Activated CD8-positive, alpha-beta T cell treated with anti-CD3 and anti-CD28 coated beads for 36 hours (primary cell): ENCODE measurements at regions not wholly inside any gene's neighbourhood (a gene's known extent, or its start where the extent isn't known, plus 50 kb on each side); places are given as distances from the start of the nearest gene placed in this dataset.

ENCODE experiments used
- ATAC-seq: fragments of 200-7000 bp; cut with Tn5 transposase; one replicate; pipeline ENCODE4 v1.10.0; 2021; ENCODE audit warnings: mild to moderate bottlenecking, moderate library complexity
- CTCF ChIA-PET: fragments of 350-600 bp; sonication (Branson Sonifier 250); formaldehyde crosslinking; loops from one replicate; lab custom pipeline; 2021; ENCODE audit warnings: antibody characterized with exemption; lab: Charles Lee
- POLR2A ChIA-PET: fragments of 350-600 bp; sonication (Branson Sonifier 250); formaldehyde crosslinking; loops from one replicate; lab custom pipeline; 2021; ENCODE audit warnings: antibody characterized with exemption; lab: Charles Lee
- DNase-seq: peaks from one replicate; pipeline ENCODE4 v3.0.0-alpha.2; 2020
- H3K27ac Mint-ChIP-seq: one replicate; pipeline ENCODE4 v1.8.0; 2021; ENCODE audit warnings: mild to moderate bottlenecking, mixed read lengths
- H3K27me3 Mint-ChIP-seq: one replicate; pipeline ENCODE4 v1.8.0; 2021; ENCODE audit warnings: mixed read lengths
- H3K36me3 Mint-ChIP-seq: one replicate; pipeline ENCODE4 v1.8.0; 2021; ENCODE audit warnings: low read depth, mixed read lengths
- H3K4me1 Mint-ChIP-seq: one replicate; pipeline ENCODE4 v1.8.0; 2021; ENCODE audit warnings: low read depth, mixed read lengths
- H3K4me3 Mint-ChIP-seq: one replicate; pipeline ENCODE4 v1.8.0; 2021; ENCODE audit warnings: mild to moderate bottlenecking, moderate library complexity, mixed read lengths
- H3K9me3 Mint-ChIP-seq: one replicate; pipeline ENCODE4 v1.8.0; 2021; ENCODE audit warnings: mixed read lengths
- CTCF ChIP-seq: fragments of 200-600 bp; IDR thresholded peaks from one replicate; pipeline ENCODE4 v1.8.0; 2022; ENCODE audit warnings: antibody characterized with exemption, mild to moderate bottlenecking
- intact Hi-C: fragments of 100-400 bp; cut with micrococcal nuclease; formaldehyde crosslinking; loops from one replicate; pipeline ENCODE4 v1.10.0; 2022

- H3K27me3 Mint-ChIP-seq: no peaks in the 10 kb centered on the region
- CTCF ChIA-PET: no interaction called here
- peaks cover 5% of the 10 kb centered on the region for H3K9me3 Mint-ChIP-seq
Observed at GRCh38 chr9:2557693-2558092, 63.9 kb upstream of the VLDLR start.

GRCh38 chr9:2559192-2560152 is 62.1 kb upstream of the VLDLR start:
- TF ChIP-seq CTCF: no peak
- Mint-ChIP-seq H3K27ac (no peak overlapping the region), H3K9me3 (peaks cover 5% of the 10 kb centered on the region), H3K27me3 (no peaks in the 10 kb centered on the region), H3K36me3 (no peaks in the 10 kb centered on the region), H3K4me1 (no peaks in the 10 kb centered on the region), H3K4me3 (no peak overlapping the region)
- CTCF ChIA-PET: no interaction called here
- ATAC-seq (no peak), DNase-seq (no peak)
- intact Hi-C loops: no loop called here
- POLR2A ChIA-PET: no interaction called here

More at GRCh38 chr9:2557693-2558092, 63.9 kb upstream of the VLDLR start:
- intact Hi-C loops: no loop called here
- Mint-ChIP-seq H3K4me3 (no peak overlapping the region), H3K4me1 (no peaks in the 10 kb centered on the region), H3K36me3 (no peaks in the 10 kb centered on the region), H3K27ac (no peak overlapping the region)
- DNase-seq (no peak), ATAC-seq (no peak)
- POLR2A ChIA-PET: no interaction called here
- no peak for TF ChIP-seq CTCF

GRCh38 chr9:2560180-2560579 is 61.4 kb upstream of the VLDLR start:
- POLR2A ChIA-PET: no interaction called here

GRCh38 chr9:2565676-2566340 is 55.8 kb upstream of the VLDLR start:
- Mint-ChIP-seq H3K27me3 (no peaks in the 10 kb centered on the region), H3K4me3 (no peak overlapping the region), H3K9me3 (no peaks in the 10 kb centered on the region), H3K4me1 (no peaks in the 10 kb centered on the region), H3K36me3 (no peaks in the 10 kb centered on the region), H3K27ac (no peak overlapping the region)
- ATAC-seq (no peak), DNase-seq (no peak)
- no peak for TF ChIP-seq CTCF
- ChIA-PET POLR2A (no interaction called here), CTCF (no interaction called here)
- intact Hi-C loops: no loop called here

More at GRCh38 chr9:2560180-2560579, 61.4 kb upstream of the VLDLR start:
- ATAC-seq: no peak
- Mint-ChIP-seq H3K4me1 (no peaks in the 10 kb centered on the region), H3K27me3 (no peaks in the 10 kb centered on the region), H3K9me3 (peaks cover 5% of the 10 kb centered on the region), H3K4me3 (no peak overlapping the region), H3K27ac (no peak overlapping the region), H3K36me3 (no peaks in the 10 kb centered on the region)
- intact Hi-C loops: no loop called here
- no peak for DNase-seq
- CTCF ChIA-PET: no interaction called here
- no peak for TF ChIP-seq CTCF

GRCh38 chr9:2567922-2568321 is 53.7 kb upstream of the VLDLR start:
- ATAC-seq (no peak), DNase-seq (no peak)
- ChIA-PET POLR2A (no interaction called here), CTCF (no interaction called here)
- intact Hi-C loops: no loop called here
- Mint-ChIP-seq H3K36me3 (no peaks in the 10 kb centered on the region), H3K9me3 (no peaks in the 10 kb centered on the region), H3K4me3 (no peak overlapping the region), H3K27ac (no peak overlapping the region), H3K4me1 (no peaks in the 10 kb centered on the region), H3K27me3 (peaks cover 7% of the 10 kb centered on the region)
- no peak for TF ChIP-seq CTCF
